GM03348 (cell line): ENCODE measurements at regions not wholly inside any gene's neighbourhood (a gene's known extent, or its start where the extent isn't known, plus 50 kb on each side); places are given as distances from the start of the nearest gene placed in this dataset.

ENCODE experiments used
- DNase-seq: peaks from one replicate; pipeline ENCODE4 v3.0.0; 2012; ENCODE audit warnings: low spot score

DNA sequence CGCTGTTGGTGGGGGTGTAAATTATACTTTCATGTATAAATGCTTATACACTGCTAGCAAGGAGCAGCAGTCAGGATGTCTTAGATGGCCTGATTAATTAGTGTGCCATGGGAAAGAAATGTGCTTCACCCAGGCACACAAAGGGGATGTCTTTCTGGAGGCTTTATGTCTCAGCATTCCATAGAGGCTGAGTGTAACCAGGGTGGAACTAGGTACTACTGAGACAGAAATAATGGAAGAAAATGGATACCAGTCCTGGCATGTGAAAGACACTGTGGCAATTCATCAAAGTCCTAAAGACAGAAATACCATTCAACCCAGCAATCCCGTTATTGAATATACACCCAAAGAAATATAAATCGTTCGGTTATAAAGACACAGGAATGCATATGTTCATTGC lies 52.5 kb downstream of the PF4 start:
- no peak for DNase-seq

DNA sequence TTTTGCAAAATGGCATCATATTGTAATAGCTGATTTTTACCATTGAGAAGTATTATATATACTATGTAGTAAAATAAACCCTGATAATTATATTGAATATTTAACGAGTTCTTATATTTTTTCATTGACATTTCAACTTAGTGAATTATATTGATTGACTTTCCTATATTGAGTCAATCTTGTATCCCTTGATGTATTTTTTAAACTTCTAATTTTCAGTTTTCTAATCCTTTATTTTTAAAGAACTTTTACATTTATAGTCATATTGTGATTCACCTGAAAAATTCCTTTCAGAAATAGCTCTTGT lies 54.4 kb downstream of the CXCL1 start:
- DNase-seq: no peak

DNA sequence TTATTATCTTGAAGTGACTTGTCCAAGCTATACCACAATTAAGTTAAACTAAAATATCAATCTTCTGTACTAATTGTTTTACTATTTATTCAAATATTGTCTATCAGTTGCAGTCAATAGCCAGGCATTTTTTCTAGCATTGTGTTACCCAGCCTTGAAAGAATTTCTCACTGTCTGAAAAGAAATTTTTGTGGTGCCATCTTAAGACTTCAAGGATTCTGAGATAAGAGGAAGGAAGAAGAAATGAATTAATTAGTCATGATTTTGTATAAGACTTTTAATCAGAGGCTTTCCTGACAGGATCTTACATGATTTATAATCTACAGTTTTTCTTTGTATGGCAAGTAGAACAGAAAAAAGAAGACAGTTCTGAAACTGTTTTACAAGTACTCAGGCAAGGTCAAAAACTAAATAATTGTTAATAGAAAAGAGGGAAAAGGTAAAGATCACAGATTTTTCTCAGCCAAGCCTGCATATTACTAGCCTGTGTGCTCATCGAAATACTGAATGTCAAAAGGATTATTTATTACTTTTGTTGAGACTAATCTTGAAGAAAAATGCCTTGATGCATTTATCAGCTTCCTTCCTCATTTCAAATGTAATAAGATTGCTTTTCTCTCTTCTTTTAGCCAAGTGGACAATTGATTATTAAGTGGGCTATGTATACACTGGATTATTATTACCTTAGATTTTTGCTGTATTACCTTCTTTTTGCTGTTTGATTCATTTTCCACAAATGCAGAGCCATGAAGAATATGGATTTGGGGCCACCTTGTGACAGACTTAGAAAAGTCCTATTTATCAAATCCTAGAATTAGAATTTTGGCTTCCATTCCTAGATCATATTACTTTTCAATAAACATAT lies 53.8 kb downstream of the CXCL1 start:
- peak; percentile 16 for DNase-seq

DNA sequence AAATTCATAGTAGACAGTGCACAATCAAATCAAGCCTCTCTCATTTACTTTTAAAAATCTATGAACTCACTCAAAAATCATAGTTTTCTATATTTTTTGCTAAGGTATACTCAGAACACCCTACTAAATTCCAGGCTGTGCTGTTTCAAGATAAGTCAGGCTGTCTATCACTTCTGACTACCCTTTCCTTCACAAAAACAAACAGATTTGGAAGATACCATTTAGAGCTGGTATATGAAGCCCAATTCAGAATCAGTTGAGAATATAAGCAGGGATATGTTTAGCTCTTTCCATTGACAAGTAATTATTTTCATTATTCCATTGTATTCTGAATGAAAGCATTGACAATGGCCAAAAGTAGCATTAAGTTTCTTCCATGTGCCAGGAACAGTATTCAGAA lies 53.1 kb downstream of the CXCL1 start:
- no peak for DNase-seq
